Liver (tissue), 8 donors: ENCODE measurements at regions not wholly inside any gene's neighbourhood (a gene's known extent, or its start where the extent isn't known, plus 50 kb on each side); places are given as distances from the start of the nearest gene placed in this dataset.

Source experiments
- DNase-seq: peaks from one replicate; pipeline ENCODE4 v3.0.0-alpha.2; 2017; ENCODE audit warnings: low spot score
- H3K27ac ChIP-seq, 2 donors: one replicate each; pipeline ENCODE4 v1.7.0; 2013; ENCODE audit warnings: inconsistent platforms in 2 of 2, low read length in 2 of 2, control low read depth in 1 of 2, low read depth in 1 of 2, mild to moderate bottlenecking in 1 of 2
- H3K27me3 ChIP-seq, 4 donors: one replicate each; pipeline versions ENCODE4 v1.6.1 to v1.7.0; 2013; ENCODE audit warnings: low read length in 3 of 4, inconsistent platforms in 1 of 4, mild to moderate bottlenecking in 1 of 4, moderate library complexity in 1 of 4; ENCODE audit not compliant: control insufficient read depth in 4 of 4, insufficient read depth in 4 of 4
- H3K36me3 ChIP-seq, 4 donors: one replicate each; pipeline versions ENCODE4 v1.6.1 to v1.7.0; 2013; ENCODE audit warnings: low read length in 3 of 4, mild to moderate bottlenecking in 3 of 4, low read depth in 1 of 4, moderate library complexity in 1 of 4; ENCODE audit not compliant: control insufficient read depth in 4 of 4, insufficient read depth in 3 of 4
- H3K4me1 ChIP-seq, 4 donors: one replicate each; pipeline versions ENCODE4 v1.6.1 to v1.7.0; 2013; ENCODE audit warnings: low read length in 3 of 4, mild to moderate bottlenecking in 3 of 4, moderate library complexity in 1 of 4; ENCODE audit not compliant: control insufficient read depth in 4 of 4, insufficient read depth in 4 of 4
- H3K4me3 ChIP-seq, 3 donors: one replicate each; pipeline versions ENCODE4 v1.6.1 to v1.7.0; 2013; ENCODE audit warnings: low read length in 3 of 3, control low read depth in 1 of 3, low read depth in 1 of 3, mild to moderate bottlenecking in 1 of 3
- H3K9ac ChIP-seq, 2 donors: one replicate each; pipeline ENCODE4 v1.7.0; 2013; ENCODE audit warnings: low read length in 2 of 2, mild to moderate bottlenecking in 2 of 2, moderate library complexity in 2 of 2, control low read depth in 1 of 2, low read depth in 1 of 2
- H3K9me3 ChIP-seq, 4 donors: one replicate each; pipeline versions ENCODE4 v1.6.1 to v1.7.0; 2013; ENCODE audit warnings: low read length in 3 of 4; ENCODE audit not compliant: control insufficient read depth in 4 of 4
- EGR1 ChIP-seq, 2 donors: IDR thresholded peaks; 2 replicates each; pipeline ENCODE4 v1.6.1; 2016 to 2018; ENCODE audit warnings: antibody characterized with exemption in 2 of 2, low read depth in 2 of 2
- FOXA1 ChIP-seq: IDR thresholded peaks from 2 replicates; pipeline ENCODE4 v1.6.1; 2016; ENCODE audit warnings: antibody characterized with exemption
- FOXA2 ChIP-seq: IDR thresholded peaks from 2 replicates; pipeline ENCODE4 v1.6.1; 2016; ENCODE audit warnings: antibody characterized with exemption
- GABPA ChIP-seq, 2 donors: IDR thresholded peaks in 1 of 2; conservative IDR thresholded peaks in 1 of 2; 2 replicates each; pipeline ENCODE4 v1.6.1; 2016; ENCODE audit warnings: antibody characterized with exemption in 2 of 2, mild to moderate bottlenecking in 1 of 2, moderate library complexity in 1 of 2
- HNF4A ChIP-seq, 2 donors: conservative IDR thresholded peaks; 2 replicates each; pipeline ENCODE4 v1.6.1; 2016; ENCODE audit warnings: antibody characterized with exemption in 2 of 2, mild to moderate bottlenecking in 2 of 2
- HNF4G ChIP-seq: IDR thresholded peaks from 2 replicates; pipeline ENCODE4 v1.6.1; 2016; ENCODE audit warnings: antibody characterized with exemption
- JUND ChIP-seq, 2 donors: IDR thresholded peaks; 2 replicates each; pipeline ENCODE4 v1.6.1; 2016; ENCODE audit warnings: antibody characterized with exemption in 2 of 2
- NR2F2 ChIP-seq: IDR thresholded peaks from 2 replicates; pipeline ENCODE4 v1.6.1; 2016; ENCODE audit warnings: antibody characterized with exemption
- RAD21 ChIP-seq, 2 donors: IDR thresholded peaks; 2 replicates each; pipeline ENCODE4 v1.6.1; 2016; ENCODE audit warnings: antibody characterized with exemption in 2 of 2, mild to moderate bottlenecking in 2 of 2
- RXRA ChIP-seq, 2 donors: IDR thresholded peaks; 2 replicates each; pipeline ENCODE4 v1.6.1; 2017 to 2018; ENCODE audit warnings: antibody characterized with exemption in 2 of 2, mild to moderate bottlenecking in 1 of 2
- SP1 ChIP-seq: IDR thresholded peaks from 2 replicates; pipeline ENCODE4 v1.6.1; 2018; ENCODE audit warnings: antibody characterized with exemption, mild to moderate bottlenecking
- TAF1 ChIP-seq: conservative IDR thresholded peaks from 2 replicates; pipeline ENCODE4 v1.6.1; 2016; ENCODE audit warnings: antibody characterized with exemption, mild to moderate bottlenecking
- YY1 ChIP-seq: IDR thresholded peaks from 2 replicates; pipeline ENCODE4 v1.6.1; 2016; ENCODE audit warnings: antibody characterized with exemption, mild to moderate bottlenecking
- WGBS: extraction: QIAGEN DNeasy Blood & Tissue Kit; methylation state at CpG from one replicate; pipeline ENCODE4 v1.1.7; 2013; 5-methylcytosine and 5-hydroxymethylcytosine counted together
- TF ChIP-seq, protein P1 (sequence below): IDR thresholded peaks from 2 replicates; pipeline ENCODE4 v1.6.1; 2016; ENCODE audit warnings: antibody characterized with exemption, mild to moderate bottlenecking
- TF ChIP-seq, protein P2 (sequence below): IDR thresholded peaks from 2 replicates; pipeline ENCODE4 v1.6.1; 2016; ENCODE audit warnings: antibody characterized with exemption
- TF ChIP-seq, protein P3 (sequence below): fragments of 150-350 bp; IDR thresholded peaks from 2 replicates; pipeline ENCODE4 v1.5.1; 2017; ENCODE audit warnings: improper control_type of control experiment, low read depth, low read length; ENCODE audit not compliant: missing input control
- TF ChIP-seq, protein P4 (sequence below): IDR thresholded peaks from 2 replicates; pipeline ENCODE4 v1.6.1; 2016; ENCODE audit warnings: antibody characterized with exemption
- TF ChIP-seq, protein P5 (sequence below): IDR thresholded peaks from 2 replicates; pipeline ENCODE4 v1.6.1; 2016; ENCODE audit warnings: antibody characterized with exemption
- donor health status: healthy.
- donor health status: healthy.
- donor health status: healthy.
- donor health status: healthy.
- donor health status: healthy.

DNA sequence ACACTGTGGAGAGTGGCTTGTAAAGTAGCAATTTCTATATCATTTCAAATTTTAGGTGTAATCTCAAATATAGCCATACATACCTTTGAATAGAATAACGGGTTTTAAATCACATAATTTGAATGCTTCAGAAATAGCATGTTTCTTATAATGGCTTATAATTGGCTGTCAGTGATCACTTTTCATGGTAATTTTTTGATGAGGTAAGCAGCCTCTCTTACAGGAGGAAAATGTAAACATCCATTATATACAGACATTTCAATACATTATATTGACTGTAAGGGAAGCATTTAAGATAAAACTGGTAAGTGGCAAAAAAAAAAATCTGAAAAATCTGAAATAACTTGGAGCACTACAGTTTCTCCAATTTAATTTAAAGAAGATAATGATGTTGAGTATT, 67.8 kb upstream of the PHACTR2 start:
- H3K36me3 ChIP-seq: no peaks in the 10 kb centered on the region

DNA sequence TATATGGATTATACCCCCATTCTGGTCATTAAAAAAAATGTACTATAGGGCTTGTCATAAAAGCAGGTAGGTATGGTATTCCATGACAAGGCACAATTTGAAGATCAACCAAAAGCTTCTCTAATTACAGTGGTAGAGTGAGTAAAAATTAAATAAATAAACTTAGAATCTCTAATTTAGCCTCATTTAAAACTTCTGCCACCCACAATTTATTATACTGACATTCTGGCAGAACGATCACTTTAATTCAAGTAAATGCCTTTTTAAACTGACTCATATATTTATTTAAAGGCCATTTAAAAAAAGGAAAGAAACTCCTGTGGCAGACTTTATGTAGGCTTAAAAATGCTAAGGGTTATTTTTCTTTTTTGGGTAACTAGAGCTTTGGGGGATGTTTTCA, 68.3 kb upstream of the PHACTR2 start:
- no peak overlapping the region for H3K27ac ChIP-seq
- DNase-seq: no peak
- H3K9me3 ChIP-seq: no peaks in the 10 kb centered on the region
- H3K27me3 ChIP-seq: no peaks in the 10 kb centered on the region
- H3K36me3 ChIP-seq: no peaks in the 10 kb centered on the region
- no peak overlapping the region for H3K4me3 ChIP-seq
- WGBS: 76% methylated on average over 1 of the region's 1 CpG
- H3K9ac ChIP-seq: no peak overlapping the region
- no peak for TF ChIP-seq RAD21 (IDR thresholded peaks at IDR 0.05)
- H3K4me1 ChIP-seq: peaks cover 0 to 4% (median 0%) of the 10 kb centered on the region in 4 donors

More for the DNA sequence above, 67.8 kb upstream of the PHACTR2 start:
- no peak overlapping the region for H3K4me3 ChIP-seq
- no peak overlapping the region for H3K9ac ChIP-seq
- TF ChIP-seq, protein P1, sequence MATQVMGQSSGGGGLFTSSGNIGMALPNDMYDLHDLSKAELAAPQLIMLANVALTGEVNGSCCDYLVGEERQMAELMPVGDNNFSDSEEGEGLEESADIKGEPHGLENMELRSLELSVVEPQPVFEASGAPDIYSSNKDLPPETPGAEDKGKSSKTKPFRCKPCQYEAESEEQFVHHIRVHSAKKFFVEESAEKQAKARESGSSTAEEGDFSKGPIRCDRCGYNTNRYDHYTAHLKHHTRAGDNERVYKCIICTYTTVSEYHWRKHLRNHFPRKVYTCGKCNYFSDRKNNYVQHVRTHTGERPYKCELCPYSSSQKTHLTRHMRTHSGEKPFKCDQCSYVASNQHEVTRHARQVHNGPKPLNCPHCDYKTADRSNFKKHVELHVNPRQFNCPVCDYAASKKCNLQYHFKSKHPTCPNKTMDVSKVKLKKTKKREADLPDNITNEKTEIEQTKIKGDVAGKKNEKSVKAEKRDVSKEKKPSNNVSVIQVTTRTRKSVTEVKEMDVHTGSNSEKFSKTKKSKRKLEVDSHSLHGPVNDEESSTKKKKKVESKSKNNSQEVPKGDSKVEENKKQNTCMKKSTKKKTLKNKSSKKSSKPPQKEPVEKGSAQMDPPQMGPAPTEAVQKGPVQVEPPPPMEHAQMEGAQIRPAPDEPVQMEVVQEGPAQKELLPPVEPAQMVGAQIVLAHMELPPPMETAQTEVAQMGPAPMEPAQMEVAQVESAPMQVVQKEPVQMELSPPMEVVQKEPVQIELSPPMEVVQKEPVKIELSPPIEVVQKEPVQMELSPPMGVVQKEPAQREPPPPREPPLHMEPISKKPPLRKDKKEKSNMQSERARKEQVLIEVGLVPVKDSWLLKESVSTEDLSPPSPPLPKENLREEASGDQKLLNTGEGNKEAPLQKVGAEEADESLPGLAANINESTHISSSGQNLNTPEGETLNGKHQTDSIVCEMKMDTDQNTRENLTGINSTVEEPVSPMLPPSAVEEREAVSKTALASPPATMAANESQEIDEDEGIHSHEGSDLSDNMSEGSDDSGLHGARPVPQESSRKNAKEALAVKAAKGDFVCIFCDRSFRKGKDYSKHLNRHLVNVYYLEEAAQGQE: no peak
- TF ChIP-seq, protein P2, sequence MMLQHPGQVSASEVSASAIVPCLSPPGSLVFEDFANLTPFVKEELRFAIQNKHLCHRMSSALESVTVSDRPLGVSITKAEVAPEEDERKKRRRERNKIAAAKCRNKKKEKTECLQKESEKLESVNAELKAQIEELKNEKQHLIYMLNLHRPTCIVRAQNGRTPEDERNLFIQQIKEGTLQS: no peak
- TF ChIP-seq RAD21 (IDR thresholded peaks at IDR 0.05) (no peak), RXRA (IDR thresholded peaks at IDR 0.05) (no peak), HNF4A (conservative IDR thresholded peaks at IDR 0.05) (no peak), GABPA (IDR thresholded peaks at IDR 0.05 in 1 of 2, conservative IDR thresholded peaks at IDR 0.05 in 1 of 2) (no peak), FOXA1 (no peak), SP1 (no peak), JUND (IDR thresholded peaks at IDR 0.05) (no peak), TAF1 (no peak), HNF4G (no peak), YY1 (no peak), FOXA2 (no peak), EGR1 (IDR thresholded peaks at IDR 0.05; ENCODE audit: low read depth in 2 of 2) (no peak), NR2F2 (no peak)
- TF ChIP-seq, protein P3, sequence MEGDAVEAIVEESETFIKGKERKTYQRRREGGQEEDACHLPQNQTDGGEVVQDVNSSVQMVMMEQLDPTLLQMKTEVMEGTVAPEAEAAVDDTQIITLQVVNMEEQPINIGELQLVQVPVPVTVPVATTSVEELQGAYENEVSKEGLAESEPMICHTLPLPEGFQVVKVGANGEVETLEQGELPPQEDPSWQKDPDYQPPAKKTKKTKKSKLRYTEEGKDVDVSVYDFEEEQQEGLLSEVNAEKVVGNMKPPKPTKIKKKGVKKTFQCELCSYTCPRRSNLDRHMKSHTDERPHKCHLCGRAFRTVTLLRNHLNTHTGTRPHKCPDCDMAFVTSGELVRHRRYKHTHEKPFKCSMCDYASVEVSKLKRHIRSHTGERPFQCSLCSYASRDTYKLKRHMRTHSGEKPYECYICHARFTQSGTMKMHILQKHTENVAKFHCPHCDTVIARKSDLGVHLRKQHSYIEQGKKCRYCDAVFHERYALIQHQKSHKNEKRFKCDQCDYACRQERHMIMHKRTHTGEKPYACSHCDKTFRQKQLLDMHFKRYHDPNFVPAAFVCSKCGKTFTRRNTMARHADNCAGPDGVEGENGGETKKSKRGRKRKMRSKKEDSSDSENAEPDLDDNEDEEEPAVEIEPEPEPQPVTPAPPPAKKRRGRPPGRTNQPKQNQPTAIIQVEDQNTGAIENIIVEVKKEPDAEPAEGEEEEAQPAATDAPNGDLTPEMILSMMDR: no peak
- TF ChIP-seq, protein P4, sequence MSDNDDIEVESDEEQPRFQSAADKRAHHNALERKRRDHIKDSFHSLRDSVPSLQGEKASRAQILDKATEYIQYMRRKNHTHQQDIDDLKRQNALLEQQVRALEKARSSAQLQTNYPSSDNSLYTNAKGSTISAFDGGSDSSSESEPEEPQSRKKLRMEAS: no peak
- TF ChIP-seq, protein P5, sequence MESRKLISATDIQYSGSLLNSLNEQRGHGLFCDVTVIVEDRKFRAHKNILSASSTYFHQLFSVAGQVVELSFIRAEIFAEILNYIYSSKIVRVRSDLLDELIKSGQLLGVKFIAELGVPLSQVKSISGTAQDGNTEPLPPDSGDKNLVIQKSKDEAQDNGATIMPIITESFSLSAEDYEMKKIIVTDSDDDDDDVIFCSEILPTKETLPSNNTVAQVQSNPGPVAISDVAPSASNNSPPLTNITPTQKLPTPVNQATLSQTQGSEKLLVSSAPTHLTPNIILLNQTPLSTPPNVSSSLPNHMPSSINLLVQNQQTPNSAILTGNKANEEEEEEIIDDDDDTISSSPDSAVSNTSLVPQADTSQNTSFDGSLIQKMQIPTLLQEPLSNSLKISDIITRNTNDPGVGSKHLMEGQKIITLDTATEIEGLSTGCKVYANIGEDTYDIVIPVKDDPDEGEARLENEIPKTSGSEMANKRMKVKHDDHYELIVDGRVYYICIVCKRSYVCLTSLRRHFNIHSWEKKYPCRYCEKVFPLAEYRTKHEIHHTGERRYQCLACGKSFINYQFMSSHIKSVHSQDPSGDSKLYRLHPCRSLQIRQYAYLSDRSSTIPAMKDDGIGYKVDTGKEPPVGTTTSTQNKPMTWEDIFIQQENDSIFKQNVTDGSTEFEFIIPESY: no peak
- no peak for DNase-seq
- H3K27ac ChIP-seq: no peak overlapping the region
- WGBS: 93% methylated on average over 1 of the region's 1 CpG
- H3K9me3 ChIP-seq: no peaks in the 10 kb centered on the region
- H3K4me1 ChIP-seq: peaks cover 0 to 4% (median 0%) of the 10 kb centered on the region in 4 donors
- H3K27me3 ChIP-seq: no peaks in the 10 kb centered on the region
